IMR-90 (cell line): ENCODE measurements at regions not wholly inside any gene's neighbourhood (a gene's known extent, or its start where the extent isn't known, plus 50 kb on each side); places are given as distances from the start of the nearest gene placed in this dataset.
A peak's percentile ranks its signal among the peaks of the same experiment; 100 is the strongest.

Experiments
- ATAC-seq: fragments of 200-7000 bp; cut with Tn5 transposase; 2 replicates; pipeline ENCODE4 v1.9.1; 2020; ENCODE audit warnings: low read depth, mild to moderate bottlenecking, moderate library complexity
- BruUV-seq: library from RNA; stranded (reverse); fragments of 400-500 nt; replicated peaks from 2 replicates; lab custom pipeline; 2021; lab: Mats Ljungman, UMichigan
- CTCF ChIA-PET: fragments of 300-600 bp; formaldehyde crosslinking; extraction: SDS; loops from one replicate; lab custom pipeline; 2021; ENCODE audit warnings: antibody characterized with exemption; lab: Yijun Ruan, JAX
- POLR2A ChIA-PET: fragments of 300-600 bp; sonication (Branson Sonifier 250); formaldehyde crosslinking; loops from one replicate; lab custom pipeline; 2022; ENCODE audit warnings: antibody characterized with exemption; ENCODE audit not compliant: unreplicated experiment; lab: Charles Lee
- DNase-seq: peaks from one replicate; pipeline ENCODE4 v3.0.0; 2013
- H2AFZ ChIP-seq: replicated peaks from 2 replicates; pipeline ENCODE3; 2013; ENCODE audit warnings: low read length, mild to moderate bottlenecking; ENCODE audit not compliant: poor library complexity
- H2AK5ac ChIP-seq: 2 replicates; pipeline ENCODE4 v1.6.1; 2013; ENCODE audit warnings: low read depth, low read length, inconsistent platforms
- H2AK9ac ChIP-seq: replicated peaks from 2 replicates; pipeline ENCODE3; 2013; ENCODE audit warnings: mild to moderate bottlenecking, low read depth, low read length, moderate library complexity; ENCODE audit not compliant: poor library complexity
- H2BK120ac ChIP-seq: 2 replicates; pipeline ENCODE4 v1.6.1; 2013; ENCODE audit warnings: low read depth, low read length, inconsistent platforms
- H2BK15ac ChIP-seq: 3 replicates; pipeline ENCODE4 v1.6.1; 2013; ENCODE audit warnings: low read depth, low read length, inconsistent platforms
- H2BK20ac ChIP-seq: 2 replicates; pipeline ENCODE4 v1.6.1; 2013; ENCODE audit warnings: low read depth, mild to moderate bottlenecking, inconsistent platforms, low read length, moderate library complexity
- H2BK5ac ChIP-seq: 2 replicates; pipeline ENCODE4 v1.6.1; 2013; ENCODE audit warnings: mild to moderate bottlenecking, low read depth, low read length, inconsistent platforms; ENCODE audit not compliant: poor library complexity, severe bottlenecking
- H3K14ac ChIP-seq: replicated peaks from 2 replicates; pipeline ENCODE4 v1.6.1; 2013; ENCODE audit warnings: low read depth, low read length, inconsistent platforms
- H3K18ac ChIP-seq: 2 replicates; pipeline ENCODE4 v1.6.1; 2013; ENCODE audit warnings: low read depth, low read length, control low read depth
- H3K23ac ChIP-seq: 2 replicates; pipeline ENCODE4 v1.6.1; 2013; ENCODE audit warnings: low read depth, low read length, inconsistent platforms
- H3K27ac ChIP-seq: 2 replicates; pipeline ENCODE4 v1.5.1; 2013; ENCODE audit warnings: mild to moderate bottlenecking, control low read depth, low read length; ENCODE audit not compliant: insufficient read depth
- H3K27me3 ChIP-seq: 2 replicates; pipeline ENCODE4 v1.6.1; 2013; ENCODE audit warnings: low read length; ENCODE audit not compliant: control insufficient read depth, insufficient read depth
- H3K36me3 ChIP-seq: 2 replicates; pipeline ENCODE4 v1.6.1; 2013; ENCODE audit warnings: low read length, mixed read lengths; ENCODE audit not compliant: control insufficient read depth, insufficient read depth
- H3K4ac ChIP-seq: 2 replicates; pipeline ENCODE4 v1.6.1; 2013; ENCODE audit warnings: low read depth, low read length, inconsistent platforms
- H3K4me1 ChIP-seq: 2 replicates; pipeline ENCODE4 v1.6.1; 2013; ENCODE audit warnings: low read length, mixed read lengths; ENCODE audit not compliant: control insufficient read depth, insufficient read depth
- H3K4me2 ChIP-seq: 2 replicates; pipeline ENCODE4 v1.6.1; 2013; ENCODE audit warnings: low read depth, mild to moderate bottlenecking, control low read depth, low read length, moderate library complexity
- H3K4me3 ChIP-seq: 2 replicates; pipeline ENCODE4 v1.5.1; 2013; ENCODE audit warnings: low read depth, mild to moderate bottlenecking, control low read depth, low read length, moderate library complexity; ENCODE audit not compliant: insufficient read depth
- H3K56ac ChIP-seq: 2 replicates; pipeline ENCODE4 v1.6.1; 2013; ENCODE audit warnings: low read length, inconsistent platforms; ENCODE audit not compliant: insufficient read depth; ENCODE audit errors: extremely low read depth
- H3K79me1 ChIP-seq, 2 experiments: 2 replicates each; pipeline ENCODE4 v1.6.1; 2013; ENCODE audit warnings: low read length in 2 of 2, inconsistent platforms in 1 of 2, low read depth in 1 of 2
- H3K9ac ChIP-seq: 2 replicates; pipeline ENCODE4 v1.6.1; 2013; ENCODE audit warnings: low read depth, low read length, control low read depth
- H3K9me1 ChIP-seq: 2 replicates; pipeline ENCODE4 v1.6.1; 2013; ENCODE audit warnings: low read length, inconsistent platforms; ENCODE audit not compliant: insufficient read depth
- H3K9me3 ChIP-seq: 2 replicates; pipeline ENCODE4 v1.6.1; 2013; ENCODE audit warnings: low read length; ENCODE audit not compliant: control insufficient read depth, insufficient read depth
- H4K20me1 ChIP-seq: 2 replicates; pipeline ENCODE4 v1.6.1; 2013; ENCODE audit warnings: low read length, inconsistent platforms; ENCODE audit not compliant: insufficient read depth
- H4K5ac ChIP-seq: 2 replicates; pipeline ENCODE4 v1.6.1; 2013; ENCODE audit warnings: mild to moderate bottlenecking, low read depth, low read length, control low read depth
- H4K8ac ChIP-seq, 2 experiments: 2 replicates each; pipeline ENCODE4 v1.6.1; 2013; ENCODE audit warnings: low read depth in 2 of 2, low read length in 2 of 2, control low read depth in 1 of 2, inconsistent platforms in 1 of 2
- H4K91ac ChIP-seq: 2 replicates; pipeline ENCODE4 v1.6.1; 2013; ENCODE audit warnings: low read depth, low read length, inconsistent platforms; ENCODE audit not compliant: insufficient read depth
- MAZ ChIP-seq: IDR thresholded peaks from 2 replicates; pipeline ENCODE4 v1.6.1; 2012; ENCODE audit warnings: low read depth, mild to moderate bottlenecking, low read length, improper control_type of control experiment, moderate library complexity, borderline replicate concordance
- WGBS, 2 experiments: methylation state at CpG; one replicate each; pipeline versions ENCODE4 v1.1.5 to v1.1.7; 2013; ENCODE audit warnings: missing lambda C conversion rate in 2 of 2; ENCODE audit not compliant: insufficient read length in 1 of 2; ENCODE audit errors: extremely low coverage in 2 of 2; 5-methylcytosine and 5-hydroxymethylcytosine counted together
- dilution Hi-C: fragments of 300-500 bp; cut with HindIII; formaldehyde crosslinking; loops from one replicate; pipeline ENCODE4 v1.14.3; 2018; ENCODE audit warnings: low sequenced_read_pairs; ENCODE audit not compliant: unreplicated experiment
- in situ Hi-C: fragments of 300-500 bp; cut with MboI; formaldehyde crosslinking; loops from 3 replicates; pipeline ENCODE4 v1.14.3; 2019; ENCODE audit warnings: low sequenced_read_pairs, inconsistent platforms, mixed read lengths
- intact Hi-C: fragments of 100-400 bp; cut with micrococcal nuclease; formaldehyde crosslinking; loops from 2 replicates; pipeline ENCODE4 v1.10.0; 2022

DNA sequence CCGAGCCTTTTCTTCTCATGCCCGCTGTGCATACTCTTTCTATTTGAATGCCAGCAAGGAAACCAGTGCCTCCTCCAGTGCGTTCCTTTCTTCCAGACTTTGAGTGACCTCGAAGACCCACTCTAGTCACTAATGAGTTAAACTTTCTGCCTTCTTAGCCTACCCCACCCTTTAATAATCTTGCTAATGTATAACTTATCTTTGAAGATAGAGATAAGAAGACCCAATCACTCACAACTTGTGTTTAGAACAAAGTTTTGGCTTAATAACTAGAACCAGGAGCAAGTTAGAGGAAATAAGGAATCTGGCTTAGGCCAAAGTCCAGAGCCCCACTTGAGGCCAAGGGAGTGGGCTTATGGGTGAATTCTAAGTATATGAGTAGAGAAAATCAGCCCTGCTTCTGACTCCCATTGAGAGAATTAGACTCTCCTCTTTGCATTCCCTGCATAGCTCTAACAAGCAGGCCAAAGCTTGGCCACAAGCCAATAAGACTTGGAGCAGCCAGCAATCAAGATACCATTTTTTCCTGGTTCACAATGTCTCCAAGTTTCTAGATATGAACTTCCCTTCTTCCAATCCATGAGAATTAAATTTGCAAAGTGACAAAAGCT is 181.5 kb upstream of the PIK3R1 start:
- Histone ChIP-seq H3K4me3 (no peak overlapping the region), H2BK5ac (no peak overlapping the region), H2BK20ac (no peak overlapping the region), H4K91ac (no peak overlapping the region), H3K27ac (no peak overlapping the region), H2AK5ac (no peak overlapping the region), H4K20me1 (no peaks in the 10 kb centered on the region), H3K27me3 (no peaks in the 10 kb centered on the region), H3K79me1 (no peaks in the 10 kb centered on the region), H3K4ac (no peak overlapping the region), H3K4me2 (no peak overlapping the region), H3K36me3 (no peaks in the 10 kb centered on the region), H4K8ac (peak overlapping the region in 1 of 2 experiments; percentile 30; a peak in 1 of 4 replicates), H2BK15ac (no peak overlapping the region), H3K9me3 (no peaks in the 10 kb centered on the region), H3K56ac (no peak overlapping the region), H4K5ac (no peak overlapping the region; the same call in 1 of the 2 replicates), H3K23ac (no peak overlapping the region), H3K18ac (0 out of 2 replicates have a peak overlapping the region, but pooled peaks have one; percentile 9), H2BK120ac (peak overlapping the region; percentile 42; the same call in 1 of the 2 replicates), H2AFZ (no peak overlapping the region), H3K9ac (no peak overlapping the region), H3K9me1 (no peaks in the 10 kb centered on the region), H2AK9ac (no peak overlapping the region), H3K4me1 (peaks cover 6% of the 10 kb centered on the region; the same call in 1 of the 2 replicates), H3K14ac (no peak overlapping the region)
- no CpG with 5 or more reads among the region's 4 CpGs for WGBS, 2 experiments
- intact Hi-C loops = loop anchor here (2.0 kb wide), 1 partner anchor 181 kb away; the partner anchor contains the start of gene PIK3R1
- in situ Hi-C loops = no loop called here
- dilution Hi-C loops = no loop called here
- CTCF ChIA-PET = interaction anchor here (0.6 kb wide), 2 partner anchors 455 to 1894 kb away, joined by 4 to 8 read pairs; no protein-coding TSS in a partner anchor
- TF ChIP-seq MAZ = no peak
- POLR2A ChIA-PET = no interaction called here
- DNase-seq (peak; percentile 54), ATAC-seq (peak; percentile 73)
- no TSS peak for BruUV-seq
